B cell (primary cell): ENCODE measurements at regions not wholly inside any gene's neighbourhood (a gene's known extent, or its start where the extent isn't known, plus 50 kb on each side); places are given as distances from the start of the nearest gene placed in this dataset.

Source experiments
- ATAC-seq: fragments of 200-7000 bp; cut with Tn5 transposase; one replicate; pipeline ENCODE4 v1.10.0; 2021; ENCODE audit warnings: low read depth, mild to moderate bottlenecking, moderate number of reproducible peaks, moderate library complexity
- CTCF ChIA-PET: fragments of 350-600 bp; sonication (Branson Sonifier 250); formaldehyde crosslinking; loops from one replicate; lab custom pipeline; 2021; ENCODE audit warnings: antibody characterized with exemption, inconsistent platforms; lab: Charles Lee
- POLR2A ChIA-PET: fragments of 350-600 bp; sonication (Branson Sonifier 250); formaldehyde crosslinking; loops from one replicate; lab custom pipeline; 2021; ENCODE audit warnings: antibody characterized with exemption; lab: Charles Lee
- DNase-seq: peaks from one replicate; pipeline ENCODE4 v3.0.0; 2013
- H2AFZ ChIP-seq: 2 replicates; pipeline ENCODE4 v1.6.1; 2012; ENCODE audit warnings: mild to moderate bottlenecking, low read depth, low read length; ENCODE audit not compliant: insufficient read depth, poor library complexity, severe bottlenecking
- H3K27ac ChIP-seq, 2 donors: 1 replicate in 1 of 2; 2 replicates in 1 of 2; pipeline ENCODE4 v1.5.1; 2012 to 2013; ENCODE audit warnings: low read length in 2 of 2, mild to moderate bottlenecking in 2 of 2, moderate library complexity in 1 of 2
- H3K27me3 ChIP-seq, 4 experiments: fragments of 200-600 bp in 1 of 4; sonication (generic) in 1 of 4; replicated peaks in 1 of 4; 1 replicate in 2 of 4; 2 replicates in 2 of 4; pipeline versions ENCODE4 v1.6.1 to v1.7.0; 2013 to 2016; ENCODE audit warnings: low read length in 3 of 4, mild to moderate bottlenecking in 2 of 4, mixed read lengths in 1 of 4, moderate library complexity in 1 of 4; ENCODE audit not compliant: insufficient read depth in 4 of 4, control insufficient read depth in 3 of 4; ENCODE audit errors: control extremely low read depth in 1 of 4
- H3K36me3 ChIP-seq, 2 experiments: replicated peaks in 1 of 2; 1 replicate in 1 of 2; 2 replicates in 1 of 2; pipeline versions ENCODE4 v1.6.1 to v1.7.1; 2013; ENCODE audit warnings: low read length in 1 of 2; ENCODE audit not compliant: insufficient read depth in 2 of 2, control insufficient read depth in 1 of 2; ENCODE audit errors: control extremely low read depth in 1 of 2, extremely low read depth in 1 of 2
- H3K4me1 ChIP-seq, 2 donors: fragments of 200-600 bp in 1 of 2; sonication (generic) in 1 of 2; 1 replicate in 1 of 2; 2 replicates in 1 of 2; pipeline versions ENCODE4 v1.5.1 to v1.6.1; 2013 to 2017; ENCODE audit warnings: low read length in 2 of 2; ENCODE audit not compliant: control insufficient read depth in 2 of 2, insufficient read depth in 2 of 2
- H3K4me2 ChIP-seq: replicated peaks from 2 replicates; pipeline ENCODE3; 2012; ENCODE audit warnings: mild to moderate bottlenecking, low read depth, low read length; ENCODE audit not compliant: poor library complexity, severe bottlenecking
- H3K4me3 ChIP-seq, 5 experiments: fragments of 200-600 bp in 1 of 5; sonication (generic) in 1 of 5; 1 replicate in 3 of 5; 2 replicates in 2 of 5; pipeline versions ENCODE4 v1.5.1 to v1.7.0; 2011 to 2016; ENCODE audit warnings: low read length in 4 of 5, mild to moderate bottlenecking in 4 of 5, low read depth in 2 of 5, control low read depth in 1 of 5, moderate library complexity in 1 of 5; ENCODE audit not compliant: insufficient read depth in 1 of 5; ENCODE audit errors: control extremely low read depth in 1 of 5, extremely low read depth in 1 of 5
- H3K79me2 ChIP-seq: fragments of 200-600 bp; sonication (generic); one replicate; pipeline ENCODE4 v1.6.0; 2016; ENCODE audit warnings: low read length; ENCODE audit not compliant: control insufficient read depth, insufficient read depth
- H3K9ac ChIP-seq: fragments of 200-600 bp; sonication (generic); 2 replicates; pipeline ENCODE4 v1.6.1; 2017; ENCODE audit warnings: mild to moderate bottlenecking, low read length, moderate library complexity
- H3K9me3 ChIP-seq, 3 donors: one replicate each; pipeline versions ENCODE4 v1.6.1 to v1.7.1; 2013; ENCODE audit warnings: low read length in 2 of 3; ENCODE audit not compliant: control insufficient read depth in 2 of 3, insufficient read depth in 1 of 3; ENCODE audit errors: control extremely low read depth in 1 of 3
- H4K20me1 ChIP-seq: 2 replicates; pipeline ENCODE4 v1.6.0; 2012; ENCODE audit warnings: mild to moderate bottlenecking, low read length; ENCODE audit not compliant: insufficient read depth, control insufficient read depth, poor library complexity, severe bottlenecking
- H3K27ac Mint-ChIP-seq: one replicate; pipeline ENCODE4 v1.8.0; 2021; ENCODE audit warnings: mixed read lengths
- H3K27me3 Mint-ChIP-seq: one replicate; pipeline ENCODE4 v1.8.0; 2021; ENCODE audit warnings: mixed read lengths
- H3K4me1 Mint-ChIP-seq: one replicate; pipeline ENCODE4 v1.8.0; 2021; ENCODE audit warnings: mixed read lengths
- H3K4me3 Mint-ChIP-seq: one replicate; pipeline ENCODE4 v1.8.0; 2021; ENCODE audit warnings: mixed read lengths
- H3K9me3 Mint-ChIP-seq: one replicate; pipeline ENCODE4 v1.8.0; 2022; ENCODE audit warnings: mixed read lengths; ENCODE audit not compliant: insufficient read depth
- CTCF ChIP-seq: fragments of 200-600 bp; IDR thresholded peaks from one replicate; pipeline ENCODE4 v1.8.0; 2022; ENCODE audit warnings: antibody characterized with exemption, mild to moderate bottlenecking
- EZH2 ChIP-seq: IDR thresholded peaks from 2 replicates; pipeline ENCODE4 v1.6.1; 2012; ENCODE audit warnings: borderline replicate concordance, low read depth, mild to moderate bottlenecking, moderate library complexity, low read length; ENCODE audit not compliant: insufficient read depth, poor library complexity, severe bottlenecking
- WGBS: methylation state at CpG from one replicate; pipeline ENCODE4 v1.1.5; 2013; ENCODE audit warnings: missing lambda C conversion rate; ENCODE audit not compliant: insufficient coverage; 5-methylcytosine and 5-hydroxymethylcytosine counted together
- intact Hi-C: fragments of 100-400 bp; cut with micrococcal nuclease; formaldehyde crosslinking; loops from one replicate; pipeline ENCODE4 v1.10.0; 2022

GRCh38 chr6:147653631-147654030 is 145.1 kb downstream of the SAMD5 start:
- peaks cover 0 to 3% (median 0%) of the 10 kb centered on the region in 3 donors for H3K9me3 ChIP-seq
- H2AFZ ChIP-seq, result no peak overlapping the region
- Mint-ChIP-seq H3K27ac (no peak overlapping the region), H3K27me3 (no peaks in the 10 kb centered on the region), H3K9me3 (no peaks in the 10 kb centered on the region), H3K4me3 (no peak overlapping the region), H3K4me1 (no peaks in the 10 kb centered on the region)
- CTCF ChIA-PET, result no interaction called here
- ATAC-seq (no peak), DNase-seq (no peak)
- H3K36me3 ChIP-seq, result no peaks in the 10 kb centered on the region
- H3K4me3 ChIP-seq, result no peak overlapping the region
- H3K4me1 ChIP-seq, result no peaks in the 10 kb centered on the region
- H3K27ac ChIP-seq, result no peak overlapping the region
- no peaks in the 10 kb centered on the region for H3K79me2 ChIP-seq
- intact Hi-C loops, result no loop called here
- no peak for TF ChIP-seq CTCF
- TF ChIP-seq EZH2, result no peak
- H3K27me3 ChIP-seq, result no peaks in the 10 kb centered on the region
- no CpG with 5 or more reads among the region's 2 CpGs for WGBS
- H3K9ac ChIP-seq, result no peak overlapping the region
- H4K20me1 ChIP-seq, result no peaks in the 10 kb centered on the region
- no peak overlapping the region for H3K4me2 ChIP-seq
- POLR2A ChIA-PET, result no interaction called here

GRCh38 chr6:147654103-147654845 is 145.8 kb downstream of the SAMD5 start:
- ChIA-PET CTCF (no interaction called here), POLR2A (no interaction called here)
- Histone ChIP-seq H3K4me2 (no peak overlapping the region), H3K36me3 (no peaks in the 10 kb centered on the region), H3K27ac (no peak overlapping the region), H3K9ac (no peak overlapping the region), H3K27me3 (no peaks in the 10 kb centered on the region), H3K4me1 (no peaks in the 10 kb centered on the region), H3K79me2 (no peaks in the 10 kb centered on the region), H2AFZ (no peak overlapping the region), H4K20me1 (no peaks in the 10 kb centered on the region), H3K4me3 (no peak overlapping the region), H3K9me3 (peaks cover 0 to 3% (median 0%) of the 10 kb centered on the region in 3 donors)
- Mint-ChIP-seq H3K4me3 (no peak overlapping the region), H3K27me3 (no peaks in the 10 kb centered on the region), H3K27ac (no peak overlapping the region), H3K9me3 (no peaks in the 10 kb centered on the region), H3K4me1 (no peaks in the 10 kb centered on the region)
- no CpG with 5 or more reads among the region's 5 CpGs for WGBS
- intact Hi-C loops, result no loop called here
- ATAC-seq (no peak), DNase-seq (no peak)
- no peak for TF ChIP-seq CTCF
- no peak for TF ChIP-seq EZH2
